K562 (cell line): ENCODE measurements at regions not wholly inside any gene's neighbourhood (a gene's known extent, or its start where the extent isn't known, plus 50 kb on each side); places are given as distances from the start of the nearest gene placed in this dataset.

Experiments
- AFF1 ChIP-seq, 2 experiments: fragments of 450-650 bp; IDR thresholded peaks; 2 replicates each; pipeline ENCODE4 v1.6.1; 2018; ENCODE audit warnings: mild to moderate bottlenecking in 2 of 2, low read depth in 1 of 2; ENCODE audit not compliant: partially characterized antibody in 2 of 2
- ARID3A ChIP-seq: IDR thresholded peaks from 2 replicates; pipeline ENCODE4 v1.6.1; 2012; ENCODE audit warnings: low read depth, low read length, improper control_type of control experiment, borderline replicate concordance
- BRF2 ChIP-seq: IDR thresholded peaks from 3 replicates; pipeline ENCODE4 v1.6.1; 2011; ENCODE audit warnings: borderline replicate concordance, mild to moderate bottlenecking; ENCODE audit not compliant: insufficient read length, insufficient read depth
- CAMTA2 ChIP-seq: fragments of 250-450 bp; sonication (Bioruptor Pico); conservative IDR thresholded peaks from 2 replicates; pipeline ENCODE4 v1.5.1; 2022
- CHD1 ChIP-seq: fragments of 200-600 bp; sonication (generic); IDR thresholded peaks from one replicate; pipeline ENCODE4 v1.6.1; 2012; ENCODE audit warnings: mild to moderate bottlenecking, moderate library complexity, low read length, inconsistent platforms
- SAFB2 ChIP-seq: fragments of 200-400 bp; formaldehyde crosslinking; IDR thresholded peaks from 2 replicates; pipeline ENCODE4 v1.6.1; 2018; ENCODE audit warnings: borderline replicate concordance, low read length, low read depth, moderate library complexity; ENCODE audit not compliant: severe bottlenecking
- STAT6 ChIP-seq: sonication (generic); formaldehyde crosslinking; IDR thresholded peaks from 2 replicates; pipeline ENCODE4 v1.8.1; 2023; ENCODE audit warnings: mild to moderate bottlenecking, missing genetic modification reagents
- ZNF280B ChIP-seq: fragments of 250-450 bp; sonication (Bioruptor Pico); IDR thresholded peaks from 2 replicates; pipeline ENCODE4 v1.5.1; 2021; ENCODE audit warnings: mild to moderate bottlenecking
- TF ChIP-seq, protein P1 (sequence below): sonication (generic); formaldehyde crosslinking; IDR thresholded peaks from 2 replicates; pipeline ENCODE4 v1.9.0; 2022; ENCODE audit warnings: mild to moderate bottlenecking, missing genetic modification reagents

- TF ChIP-seq ARID3A (no peak), STAT6 (CRISPR knock-in tag) (no peak), ZNF280B (CRISPR knock-in tag) (no peak), CHD1 (no peak), SAFB2 (no peak), AFF1 (IDR thresholded peaks at IDR 0.05; ENCODE audit: low read depth in 1 of 2, partially characterized antibody in 2 of 2) (no peak), BRF2 (no peak), CAMTA2 (0 out of 2 replicates have a peak, but pooled peaks have one; percentile 24)
- TF ChIP-seq, protein P1, sequence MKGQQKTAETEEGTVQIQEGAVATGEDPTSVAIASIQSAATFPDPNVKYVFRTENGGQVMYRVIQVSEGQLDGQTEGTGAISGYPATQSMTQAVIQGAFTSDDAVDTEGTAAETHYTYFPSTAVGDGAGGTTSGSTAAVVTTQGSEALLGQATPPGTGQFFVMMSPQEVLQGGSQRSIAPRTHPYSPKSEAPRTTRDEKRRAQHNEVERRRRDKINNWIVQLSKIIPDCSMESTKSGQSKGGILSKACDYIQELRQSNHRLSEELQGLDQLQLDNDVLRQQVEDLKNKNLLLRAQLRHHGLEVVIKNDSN (CRISPR knock-in tag) = no peak
Measured at GRCh38 chr17:36722121-36722902, 120.9 kb downstream of the MRM1 start (continued).
